ENCODE measurements at regions not wholly inside any gene's neighbourhood (a gene's known extent, or its start where the extent isn't known, plus 50 kb on each side); places are given as distances from the start of the nearest gene placed in this dataset.

- no peak for DNase-seq
Measured at GRCh38 chr3:13207975-13208705, 134.9 kb upstream of the IQSEC1 start.

- no peak for DNase-seq
Measured at GRCh38 chr3:13207578-13207922, 134.3 kb upstream of the IQSEC1 start.

GRCh38 chr3:13206799-13207577 lies 133.8 kb upstream of the IQSEC1 start:
- no peak for DNase-seq

GRCh38 chr3:13205567-13206143 lies 132.4 kb upstream of the IQSEC1 start:
- DNase-seq: no peak

- no peak for DNase-seq
Measured at GRCh38 chr3:13204177-13204581, 130.9 kb upstream of the IQSEC1 start.

- no peak for DNase-seq
Measured at GRCh38 chr3:13203398-13204176, 130.4 kb upstream of the IQSEC1 start.

GRCh38 chr3:13202744-13203397 lies 129.6 kb upstream of the IQSEC1 start:
- no peak for DNase-seq

- DNase-seq: no peak
Measured at GRCh38 chr3:13201851-13202250, 128.6 kb upstream of the IQSEC1 start.

- DNase-seq: no peak
Measured at GRCh38 chr3:13200946-13201345, 127.7 kb upstream of the IQSEC1 start.

- DNase-seq: no peak
Measured at GRCh38 chr3:13200465-13200864, 127.2 kb upstream of the IQSEC1 start.

- DNase-seq: no peak
Measured at GRCh38 chr3:13199899-13200451, 126.7 kb upstream of the IQSEC1 start.

- no peak for DNase-seq
Measured at GRCh38 chr3:13199006-13199776, 126.0 kb upstream of the IQSEC1 start.

GRCh38 chr3:13198264-13198879 lies 125.1 kb upstream of the IQSEC1 start:
- DNase-seq: no peak

- DNase-seq: no peak
Measured at GRCh38 chr3:13197795-13198194, 124.6 kb upstream of the IQSEC1 start.

- DNase-seq: no peak
Measured at GRCh38 chr3:13197281-13197680, 124.1 kb upstream of the IQSEC1 start.

- DNase-seq: no peak
Measured at GRCh38 chr3:13195374-13195773, 122.1 kb upstream of the IQSEC1 start.

- DNase-seq: no peak
Measured at GRCh38 chr3:13194285-13195209, 121.3 kb upstream of the IQSEC1 start.

GRCh38 chr3:13193320-13194284 lies 120.4 kb upstream of the IQSEC1 start:
- no peak for DNase-seq
